Activated CD8-positive, alpha-beta T cell treated with anti-CD3 and anti-CD28 coated beads for 36 hours (primary cell): ENCODE measurements at regions not wholly inside any gene's neighbourhood (a gene's known extent, or its start where the extent isn't known, plus 50 kb on each side); places are given as distances from the start of the nearest gene placed in this dataset.
"Not testable (repeated sequence)": the region's sequence is repeated elsewhere in the genome, so short reads cannot be mapped to it uniquely, and the experiment has no call there.

Experiments used
- ATAC-seq: fragments of 200-7000 bp; cut with Tn5 transposase; one replicate; pipeline ENCODE4 v1.10.0; 2021; ENCODE audit warnings: mild to moderate bottlenecking, moderate library complexity
- CTCF ChIA-PET: fragments of 350-600 bp; sonication (Branson Sonifier 250); formaldehyde crosslinking; loops from one replicate; lab custom pipeline; 2021; ENCODE audit warnings: antibody characterized with exemption; lab: Charles Lee
- POLR2A ChIA-PET: fragments of 350-600 bp; sonication (Branson Sonifier 250); formaldehyde crosslinking; loops from one replicate; lab custom pipeline; 2021; ENCODE audit warnings: antibody characterized with exemption; lab: Charles Lee
- DNase-seq: peaks from one replicate; pipeline ENCODE4 v3.0.0-alpha.2; 2020
- H3K27ac Mint-ChIP-seq: one replicate; pipeline ENCODE4 v1.8.0; 2021; ENCODE audit warnings: mild to moderate bottlenecking, mixed read lengths
- H3K27me3 Mint-ChIP-seq: one replicate; pipeline ENCODE4 v1.8.0; 2021; ENCODE audit warnings: mixed read lengths
- H3K36me3 Mint-ChIP-seq: one replicate; pipeline ENCODE4 v1.8.0; 2021; ENCODE audit warnings: low read depth, mixed read lengths
- H3K4me1 Mint-ChIP-seq: one replicate; pipeline ENCODE4 v1.8.0; 2021; ENCODE audit warnings: low read depth, mixed read lengths
- H3K4me3 Mint-ChIP-seq: one replicate; pipeline ENCODE4 v1.8.0; 2021; ENCODE audit warnings: mild to moderate bottlenecking, moderate library complexity, mixed read lengths
- H3K9me3 Mint-ChIP-seq: one replicate; pipeline ENCODE4 v1.8.0; 2021; ENCODE audit warnings: mixed read lengths
- CTCF ChIP-seq: fragments of 200-600 bp; IDR thresholded peaks from one replicate; pipeline ENCODE4 v1.8.0; 2022; ENCODE audit warnings: antibody characterized with exemption, mild to moderate bottlenecking
- intact Hi-C: fragments of 100-400 bp; cut with micrococcal nuclease; formaldehyde crosslinking; loops from one replicate; pipeline ENCODE4 v1.10.0; 2022

GRCh38 chr6:139446138-139446715 lies 71.8 kb upstream of the CITED2 start:
- TF ChIP-seq CTCF: no peak
- ATAC-seq (no peak), DNase-seq (no peak)
- no peak overlapping the region for H3K27ac Mint-ChIP-seq
- no peak overlapping the region for H3K4me3 Mint-ChIP-seq
- ChIA-PET POLR2A (no interaction called here), CTCF (no interaction called here)
- peaks cover 6% of the 10 kb centered on the region for H3K4me1 Mint-ChIP-seq
- no peaks in the 10 kb centered on the region for H3K36me3 Mint-ChIP-seq
- intact Hi-C loops: no loop called here
- no peaks in the 10 kb centered on the region for H3K27me3 Mint-ChIP-seq
- no peaks in the 10 kb centered on the region for H3K9me3 Mint-ChIP-seq

- intact Hi-C loops, H3K27ac Mint-ChIP-seq, CTCF ChIA-PET: not testable (repeated sequence)
Measured at GRCh38 chr6:139444273-139444787, 69.9 kb upstream of the CITED2 start.

GRCh38 chr6:139443231-139444112 lies 69.0 kb upstream of the CITED2 start:
- ATAC-seq (no peak), DNase-seq (no peak)
- POLR2A ChIA-PET: no interaction called here
- no peak overlapping the region for H3K4me3 Mint-ChIP-seq
- intact Hi-C loops: no loop called here
- H3K27ac Mint-ChIP-seq: no peak overlapping the region
- no peaks in the 10 kb centered on the region for H3K9me3 Mint-ChIP-seq
- H3K27me3 Mint-ChIP-seq: no peaks in the 10 kb centered on the region
- CTCF ChIA-PET: no interaction called here
- H3K4me1 Mint-ChIP-seq: peaks cover 6% of the 10 kb centered on the region
- H3K36me3 Mint-ChIP-seq: no peaks in the 10 kb centered on the region
- TF ChIP-seq CTCF: no peak

More at GRCh38 chr6:139444273-139444787, 69.9 kb upstream of the CITED2 start:
- H3K4me3 Mint-ChIP-seq, ATAC-seq, H3K9me3 Mint-ChIP-seq, H3K36me3 Mint-ChIP-seq, H3K27me3 Mint-ChIP-seq, POLR2A ChIA-PET, H3K4me1 Mint-ChIP-seq, DNase-seq: not testable (repeated sequence)

GRCh38 chr6:139442188-139442671 lies 67.8 kb upstream of the CITED2 start:
- H3K4me1 Mint-ChIP-seq: peaks cover 6% of the 10 kb centered on the region
- DNase-seq: no peak
- H3K9me3 Mint-ChIP-seq: no peaks in the 10 kb centered on the region
- H3K36me3 Mint-ChIP-seq: no peaks in the 10 kb centered on the region
- CTCF ChIA-PET: interaction anchor here (1.4 kb wide), 1 partner anchor 69 kb away, joined by 3 read pairs; no protein-coding TSS in a partner anchor
- H3K4me3 Mint-ChIP-seq: peak overlapping the region; percentile 30
- peak; percentile 42 for ATAC-seq
- H3K27me3 Mint-ChIP-seq: no peaks in the 10 kb centered on the region
- POLR2A ChIA-PET: no interaction called here
- peak overlapping the region; percentile 67 for H3K27ac Mint-ChIP-seq
- no peak for TF ChIP-seq CTCF
- intact Hi-C loops: no loop called here

GRCh38 chr6:139439349-139439748 lies 64.9 kb upstream of the CITED2 start:
- ATAC-seq (no peak), DNase-seq (no peak)
- TF ChIP-seq CTCF: no peak
- Mint-ChIP-seq H3K27ac (no peak overlapping the region), H3K9me3 (no peaks in the 10 kb centered on the region), H3K36me3 (no peaks in the 10 kb centered on the region), H3K4me1 (peaks cover 6% of the 10 kb centered on the region), H3K27me3 (no peaks in the 10 kb centered on the region), H3K4me3 (no peak overlapping the region)
- intact Hi-C loops: no loop called here
- CTCF ChIA-PET: interaction anchor here (0.6 kb wide), 1 partner anchor 66 kb away, joined by 3 read pairs; no protein-coding TSS in a partner anchor
- POLR2A ChIA-PET: no interaction called here
